ENCODE measurements at regions not wholly inside any gene's neighbourhood (a gene's known extent, or its start where the extent isn't known, plus 50 kb on each side); places are given as distances from the start of the nearest gene placed in this dataset.
"Not testable (repeated sequence)": the region's sequence is repeated elsewhere in the genome, so short reads cannot be mapped to it uniquely, and the experiment has no call there.

DNA sequence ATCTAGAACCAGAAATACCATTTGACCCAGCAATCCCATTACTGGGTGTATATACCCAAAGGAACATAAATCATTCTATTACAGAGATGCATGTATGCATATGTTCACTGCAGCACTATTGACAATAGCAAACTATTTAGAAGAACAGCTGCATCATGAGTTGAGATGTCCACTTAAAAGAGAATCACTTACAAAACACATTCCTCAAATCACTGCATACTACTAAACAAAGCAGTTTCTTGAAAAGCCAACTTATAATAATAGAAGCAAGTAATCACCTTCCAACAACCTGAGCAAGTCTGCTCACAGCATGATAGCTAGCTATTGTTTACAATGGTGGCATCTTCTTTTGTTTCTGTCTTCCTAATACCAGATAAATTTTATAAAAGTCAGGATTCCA, 454.7 kb upstream of the ADAMTS9 start:
- DNase-seq (no peak), ATAC-seq (ENCODE audit: poor library complexity) (no peak)
- intact Hi-C loops (cut with DNase I), result no loop called here

DNA sequence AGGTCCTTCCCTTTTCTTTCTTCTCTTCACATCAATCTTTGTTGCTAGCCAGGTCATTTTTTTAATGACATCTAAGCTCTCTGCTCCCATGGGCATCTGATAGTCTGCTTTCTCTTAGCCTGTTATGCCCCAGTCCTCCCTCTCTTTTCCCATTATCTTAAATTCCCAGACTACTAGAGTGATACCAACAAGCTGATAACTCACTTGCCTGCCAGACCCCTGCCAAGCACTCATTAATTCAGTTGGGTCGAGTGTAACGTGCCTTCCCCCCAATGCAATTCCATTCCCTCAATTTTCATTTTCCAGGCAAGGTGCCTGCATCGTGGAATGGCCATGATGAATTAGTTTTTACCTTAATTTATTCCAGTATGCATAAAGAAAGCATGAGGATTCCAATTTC, 450.8 kb upstream of the ADAMTS9 start:
- DNase-seq, result no peak
- ATAC-seq (ENCODE audit: poor library complexity), result no peak
- intact Hi-C loops (cut with DNase I), result no loop called here

DNA sequence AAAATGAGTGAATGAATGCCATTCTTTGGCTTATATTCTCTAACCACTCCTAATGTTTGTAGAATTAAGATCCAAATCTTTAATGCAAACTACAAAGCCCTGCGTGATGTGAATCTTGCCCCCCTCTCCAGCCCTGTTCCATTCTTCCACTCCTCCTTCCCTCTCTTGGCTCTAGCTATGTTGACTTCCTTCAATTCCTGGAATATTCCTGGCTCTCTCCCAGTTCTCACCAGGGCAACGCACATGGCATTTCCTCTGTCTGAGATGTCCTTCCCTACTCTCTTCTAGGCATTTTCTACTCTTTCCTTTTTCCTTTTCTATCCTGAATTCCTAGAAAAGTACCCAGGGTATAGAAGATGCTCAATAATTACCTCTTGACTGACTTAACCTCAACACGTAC, 446.0 kb upstream of the ADAMTS9 start:
- intact Hi-C loops (cut with DNase I); DNase-seq; ATAC-seq (ENCODE audit: poor library complexity): not testable (repeated sequence)

DNA sequence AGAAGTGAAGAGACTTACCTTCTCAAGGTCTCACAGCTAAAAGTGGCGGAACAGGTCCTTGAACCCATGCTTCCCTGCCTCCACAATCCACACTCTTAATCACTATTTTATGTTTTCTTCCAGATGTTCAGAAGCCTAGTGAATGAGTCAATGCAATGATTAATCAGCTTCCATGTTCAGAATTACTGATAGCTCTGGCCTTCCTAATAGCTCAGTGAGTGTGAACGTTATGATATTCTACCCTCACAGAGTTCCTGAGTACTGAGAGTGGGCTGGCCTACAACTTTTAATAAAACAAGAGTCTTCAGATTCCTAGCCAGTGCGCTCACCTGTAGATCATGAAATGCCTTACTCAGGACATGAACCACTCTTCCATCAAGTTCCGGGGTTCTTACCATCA, 443.0 kb upstream of the ADAMTS9 start:
- intact Hi-C loops (cut with DNase I), result no loop called here
- no peak for DNase-seq
- ATAC-seq (ENCODE audit: poor library complexity), result no peak

DNA sequence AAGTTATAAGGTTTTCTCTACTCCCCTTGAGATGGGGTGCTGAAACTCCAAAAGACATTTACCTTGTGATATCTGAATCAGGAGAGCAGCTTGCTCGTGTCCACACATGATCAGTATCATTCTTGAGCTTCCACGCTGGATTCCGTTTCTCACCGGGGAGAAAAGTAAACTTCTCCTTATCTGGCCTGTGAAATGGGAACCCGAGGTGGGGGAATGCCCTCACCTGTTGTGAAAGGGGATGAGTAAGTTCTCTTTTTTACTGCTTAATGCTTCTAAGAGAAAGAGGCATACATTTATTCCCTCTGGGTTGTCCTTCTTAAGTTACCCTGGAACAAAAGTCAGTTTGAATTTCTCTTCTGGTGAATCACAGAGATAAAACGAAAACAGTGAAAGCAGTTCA, 440.5 kb upstream of the ADAMTS9 start:
- DNase-seq, result no peak
- intact Hi-C loops (cut with DNase I), result no loop called here
- no peak for ATAC-seq (ENCODE audit: poor library complexity)

DNA sequence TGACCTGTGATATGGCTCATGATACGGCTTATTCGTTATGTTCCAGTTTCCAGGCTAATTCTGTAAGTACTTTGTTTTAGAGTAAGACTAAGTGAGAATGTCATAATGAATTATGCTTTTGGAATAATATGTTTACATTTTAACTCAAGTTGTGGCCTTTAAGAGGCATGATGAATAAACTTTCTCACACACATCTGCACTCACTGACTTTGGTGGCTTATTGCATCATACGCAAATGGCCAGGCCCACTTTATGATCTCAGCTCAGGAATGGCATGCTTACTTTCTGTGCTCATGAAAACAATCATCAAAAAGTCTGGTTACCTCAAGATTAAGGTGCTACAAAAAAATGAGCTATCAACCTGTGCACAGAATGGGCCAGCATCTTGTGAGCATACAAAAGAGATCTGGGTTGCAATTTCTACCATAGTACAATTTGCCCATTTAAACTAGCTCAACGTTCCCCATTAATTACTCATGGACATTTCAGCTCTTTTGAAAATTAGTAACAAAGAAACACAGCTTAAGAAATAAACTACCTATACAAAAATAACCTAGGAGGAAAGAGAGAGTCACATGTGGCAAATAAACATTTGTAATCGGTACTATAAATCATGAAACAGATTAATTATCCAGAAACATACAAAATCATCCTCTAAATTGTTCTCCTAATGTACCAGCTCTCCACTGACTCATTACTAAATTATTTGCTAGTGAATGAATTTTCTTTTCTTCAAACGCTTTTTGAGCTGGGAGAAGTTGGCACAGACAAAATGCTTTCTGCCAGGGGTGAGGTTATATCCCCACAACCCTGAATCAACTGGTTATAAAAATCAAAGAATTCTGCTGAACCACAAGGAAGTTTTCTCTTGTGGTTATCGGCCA, 439.0 kb upstream of the ADAMTS9 start:
- intact Hi-C loops (cut with DNase I), result no loop called here
- ATAC-seq (ENCODE audit: poor library complexity) (no peak), DNase-seq (no peak)

DNA sequence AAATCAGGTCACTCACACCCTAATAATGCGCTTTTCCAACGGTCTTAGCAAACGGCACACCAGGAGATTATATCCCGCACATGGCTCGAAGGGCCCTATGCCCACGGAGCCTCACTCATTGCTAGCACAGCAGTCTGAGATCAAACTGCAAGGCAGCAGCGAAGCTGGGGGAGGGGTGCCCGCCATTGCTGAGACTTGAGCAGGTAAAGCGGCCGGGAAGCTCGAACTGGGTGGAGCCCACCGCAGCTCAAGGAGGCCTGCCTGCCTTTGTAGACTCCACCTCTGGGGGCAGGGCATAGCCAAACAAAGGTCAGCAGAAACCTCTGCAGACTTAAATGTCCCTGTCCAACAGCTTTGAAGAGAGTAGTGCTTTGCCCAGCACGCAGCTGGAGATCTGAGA, 432.4 kb upstream of the ADAMTS9 start:
- ATAC-seq (ENCODE audit: poor library complexity); DNase-seq; intact Hi-C loops (cut with DNase I): not testable (repeated sequence)

DNA sequence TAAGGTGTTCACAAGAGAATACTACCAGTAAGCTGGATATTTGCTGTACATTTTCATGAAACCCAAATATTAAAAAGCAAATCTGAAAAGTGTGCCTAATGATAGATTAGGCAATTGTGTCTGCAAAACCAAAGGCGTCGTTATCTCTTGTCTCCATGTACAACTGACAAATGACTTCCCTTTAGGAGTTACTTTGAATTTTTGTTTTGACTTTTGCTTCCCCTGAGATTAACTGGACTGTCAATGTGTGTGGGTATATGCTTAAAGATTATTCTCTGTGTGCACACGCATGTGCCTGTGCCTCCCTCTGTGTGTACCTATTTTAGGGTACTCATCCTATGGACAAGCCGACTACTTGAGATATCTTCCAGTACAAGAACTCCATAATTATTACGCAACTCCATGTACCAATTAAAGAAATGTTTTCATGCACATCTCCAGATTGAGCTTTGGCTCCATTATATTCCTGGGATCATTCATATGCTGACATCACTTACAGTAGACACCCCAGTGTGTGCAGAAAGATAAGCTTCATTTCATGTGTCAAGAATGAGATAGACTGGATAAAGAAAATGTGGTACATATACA, 431.2 kb upstream of the ADAMTS9 start:
- DNase-seq (no peak), ATAC-seq (ENCODE audit: poor library complexity) (no peak)
- intact Hi-C loops (cut with DNase I), result no loop called here

DNA sequence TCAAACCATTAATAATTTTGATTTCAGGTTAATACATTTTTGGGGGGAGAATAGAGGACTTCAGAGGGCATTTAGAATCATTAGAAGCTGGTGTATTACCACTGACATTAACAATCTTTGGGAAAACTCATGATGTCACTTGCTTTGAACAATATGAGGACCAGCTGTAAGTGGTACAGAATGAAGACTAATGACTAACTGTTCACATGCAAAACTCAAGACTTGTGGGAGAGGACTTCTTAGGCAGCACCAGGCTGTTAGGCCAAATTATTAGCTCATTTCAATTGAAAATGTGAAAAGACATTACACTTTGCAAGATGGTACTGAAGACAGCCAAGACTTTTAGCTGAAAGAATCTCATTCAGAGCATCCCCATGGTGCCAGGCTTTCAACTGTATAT, 426.2 kb upstream of the ADAMTS9 start:
- no peak for ATAC-seq (ENCODE audit: poor library complexity)
- DNase-seq, result no peak
- intact Hi-C loops (cut with DNase I), result no loop called here

DNA sequence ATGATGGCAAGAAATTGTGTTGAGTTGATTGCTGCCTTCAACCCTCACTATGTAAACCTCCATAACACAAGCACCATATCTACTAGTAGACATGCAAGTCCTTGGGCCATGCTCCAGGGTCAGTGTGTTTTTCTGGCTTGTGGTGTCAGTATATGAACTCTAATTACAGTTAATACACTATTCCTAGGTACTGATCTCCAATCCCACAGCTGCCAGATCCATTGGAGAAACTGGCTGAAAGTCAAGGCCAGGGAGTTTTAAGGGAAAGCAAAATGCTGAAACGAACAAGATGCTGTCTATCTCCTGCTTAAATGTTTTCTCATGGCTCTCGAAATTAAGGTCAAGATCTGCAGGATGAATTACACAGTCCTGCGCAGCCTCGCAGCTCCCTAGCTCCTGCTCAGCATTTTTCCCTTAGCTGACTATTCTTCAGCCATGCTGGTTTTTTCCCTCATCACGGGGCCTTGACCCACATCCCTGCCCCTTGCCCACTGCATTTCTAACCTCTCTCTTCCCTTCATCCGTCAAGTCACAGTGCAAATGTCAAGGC, 425.0 kb upstream of the ADAMTS9 start:
- intact Hi-C loops (cut with DNase I), result no loop called here
- DNase-seq (no peak), ATAC-seq (ENCODE audit: poor library complexity) (peak; percentile 31)

DNA sequence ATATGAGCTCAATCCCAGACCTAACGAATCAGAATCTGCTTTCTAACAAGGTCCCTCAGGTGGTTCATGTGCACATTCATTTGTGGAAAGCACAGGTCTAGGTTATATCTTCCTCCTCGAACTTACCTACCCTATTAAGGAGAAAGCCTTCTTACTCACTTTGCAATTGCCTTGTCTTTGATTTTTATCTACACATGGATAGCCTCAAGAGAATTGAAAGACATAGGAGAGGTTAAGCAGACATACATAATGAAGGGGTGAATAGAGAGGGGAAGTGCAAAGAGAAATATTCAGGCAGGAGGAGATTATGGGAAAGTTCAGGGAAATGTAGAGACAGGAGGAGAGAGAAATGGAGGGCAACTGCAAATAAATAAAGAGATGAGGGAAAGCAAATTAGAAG, 422.9 kb upstream of the ADAMTS9 start:
- intact Hi-C loops (cut with DNase I), result no loop called here
- DNase-seq, result no peak

DNA sequence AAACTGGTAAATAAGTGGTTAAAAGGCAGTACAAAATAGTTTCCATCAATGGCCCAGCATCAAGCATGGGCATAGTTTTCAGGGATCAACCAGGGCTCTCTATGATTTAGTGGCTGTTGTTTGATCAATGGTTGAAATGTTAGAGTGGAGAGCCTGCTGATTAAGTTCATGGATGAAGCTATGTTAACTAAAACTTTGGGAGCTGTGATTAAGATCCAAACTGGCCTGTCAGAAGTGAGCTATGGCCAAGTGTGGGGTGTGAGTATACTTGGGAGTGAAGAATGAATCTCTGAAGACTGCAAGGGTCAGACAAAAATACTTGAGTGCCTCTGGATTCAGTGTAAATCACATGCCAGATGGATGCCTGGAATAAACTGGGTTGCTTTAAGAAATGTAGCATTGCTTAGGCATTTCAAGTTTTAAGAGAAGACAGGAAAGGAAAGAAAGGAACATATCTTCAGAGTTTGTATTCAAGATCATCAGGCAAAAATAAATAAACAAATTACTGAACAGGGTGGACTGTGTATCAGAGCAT, 422.2 kb upstream of the ADAMTS9 start:
- no peak for DNase-seq
- intact Hi-C loops (cut with DNase I), result no loop called here
- no peak for ATAC-seq (ENCODE audit: poor library complexity)

More for the DNA sequence above, 422.9 kb upstream of the ADAMTS9 start:
- ATAC-seq (ENCODE audit: poor library complexity), result no peak

DNA sequence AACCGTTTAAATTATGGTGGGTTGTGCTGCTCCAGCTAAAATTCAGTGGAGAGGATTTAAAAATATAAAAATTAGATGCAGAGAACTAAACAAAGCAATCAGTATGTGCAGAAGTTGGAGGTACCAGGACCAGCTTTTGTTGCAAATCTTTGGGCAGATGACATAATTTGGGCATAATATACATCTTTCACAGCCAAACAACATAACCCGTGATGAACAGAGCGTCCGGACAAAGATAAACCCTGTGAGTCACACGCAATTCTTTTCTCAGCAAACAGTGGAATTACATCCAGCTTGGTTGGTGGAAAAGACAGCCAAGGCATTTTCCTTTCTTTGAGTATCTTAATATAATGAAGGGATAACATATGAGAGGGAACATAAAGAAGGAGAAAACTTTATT, 419.4 kb upstream of the ADAMTS9 start:
- DNase-seq, result no peak
- no peak for ATAC-seq (ENCODE audit: poor library complexity)
- intact Hi-C loops (cut with DNase I), result no loop called here

DNA sequence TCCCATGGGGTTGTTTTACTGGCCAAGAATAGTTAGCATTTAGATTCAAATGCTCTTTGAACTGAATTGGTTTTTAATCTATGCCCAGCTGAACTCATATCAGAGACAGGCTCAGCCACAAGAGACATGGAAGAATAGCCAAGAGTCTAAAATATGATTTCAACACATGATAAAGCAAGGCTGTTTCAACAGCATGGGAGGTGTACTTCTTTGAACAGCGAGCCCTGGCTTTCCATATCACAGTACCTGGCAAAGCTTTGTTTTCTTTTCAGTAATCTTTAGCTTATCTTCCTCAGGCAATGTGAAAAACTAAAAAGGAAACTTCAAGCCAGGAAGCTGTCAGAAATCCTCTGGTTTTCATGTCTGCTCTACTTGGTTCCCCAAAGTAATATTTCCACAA, 413.6 kb upstream of the ADAMTS9 start:
- DNase-seq, result no peak
- intact Hi-C loops (cut with DNase I), result no loop called here
- no peak for ATAC-seq (ENCODE audit: poor library complexity)

DNA sequence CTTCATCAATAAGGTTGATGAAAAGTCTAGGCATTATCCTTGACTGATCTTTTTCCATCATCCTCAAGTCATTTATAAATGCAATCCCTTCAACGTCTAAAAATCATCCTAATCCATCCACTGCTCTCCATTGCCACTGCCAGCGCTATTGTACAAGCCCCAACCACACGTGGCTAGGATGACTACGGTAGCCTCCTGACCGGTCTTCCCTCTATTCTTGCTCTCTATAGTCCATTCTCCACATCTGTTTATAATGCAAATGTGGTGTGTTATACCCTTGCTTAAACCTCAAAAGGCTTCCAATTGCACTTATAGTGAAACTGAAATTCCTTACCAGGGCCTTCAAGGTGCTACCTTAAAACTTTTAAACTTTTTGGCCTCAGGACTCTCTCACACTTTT, 410.6 kb upstream of the ADAMTS9 start:
- ATAC-seq (ENCODE audit: poor library complexity) (no peak), DNase-seq (no peak)
- intact Hi-C loops (cut with DNase I), result no loop called here

DNA sequence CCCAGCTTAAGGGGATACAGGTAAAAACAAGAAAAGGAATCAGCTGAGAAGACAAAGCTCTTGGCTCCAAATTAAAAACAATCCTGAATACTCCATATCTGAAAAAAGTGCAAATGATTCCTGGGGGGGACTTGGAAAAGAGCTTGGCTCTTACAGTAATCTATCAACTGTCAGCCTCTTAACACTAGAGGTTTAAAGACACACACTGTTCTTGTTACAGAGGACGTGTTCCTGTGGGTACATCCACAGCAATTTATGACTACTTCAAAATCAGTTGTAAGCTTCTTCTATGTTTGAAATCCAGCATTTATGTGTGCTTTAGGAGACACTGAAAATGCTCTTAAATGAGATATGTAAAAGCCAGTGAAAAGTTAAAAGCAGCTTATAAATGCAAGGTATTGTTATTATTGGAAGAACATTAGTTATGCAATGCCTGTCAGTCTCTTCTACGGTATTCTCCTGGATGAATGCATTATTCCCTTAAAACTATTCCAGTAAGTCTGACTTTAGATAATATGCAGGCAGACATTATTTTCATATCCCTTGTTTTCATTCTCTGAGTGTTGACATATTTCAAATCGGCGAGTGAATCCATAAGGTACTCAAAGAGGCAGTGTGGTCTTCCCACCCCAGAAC, 408.4 kb upstream of the ADAMTS9 start:
- ATAC-seq (ENCODE audit: poor library complexity) (peak; percentile 58), DNase-seq (no peak)
- intact Hi-C loops (cut with DNase I), result no loop called here

DNA sequence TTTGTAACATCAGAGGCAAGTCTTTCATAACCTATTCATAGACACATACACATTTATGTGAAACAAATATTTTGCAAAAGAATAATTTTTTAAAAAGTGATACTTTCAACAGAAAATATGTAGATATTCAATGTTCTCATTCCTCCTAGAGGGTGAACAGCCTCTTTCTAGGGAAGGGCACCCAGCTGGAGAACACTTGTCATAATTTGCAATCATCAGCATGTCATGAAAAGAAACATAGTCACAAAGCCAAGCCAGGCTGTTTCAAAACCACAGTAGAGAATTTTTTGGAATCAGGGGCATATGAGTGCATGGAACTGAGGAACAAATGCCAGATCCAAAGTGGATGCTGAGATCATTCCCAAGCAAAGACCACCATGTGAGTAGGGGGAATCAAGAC, 406.9 kb upstream of the ADAMTS9 start:
- intact Hi-C loops (cut with DNase I), result no loop called here
- DNase-seq (no peak), ATAC-seq (ENCODE audit: poor library complexity) (no peak)

DNA sequence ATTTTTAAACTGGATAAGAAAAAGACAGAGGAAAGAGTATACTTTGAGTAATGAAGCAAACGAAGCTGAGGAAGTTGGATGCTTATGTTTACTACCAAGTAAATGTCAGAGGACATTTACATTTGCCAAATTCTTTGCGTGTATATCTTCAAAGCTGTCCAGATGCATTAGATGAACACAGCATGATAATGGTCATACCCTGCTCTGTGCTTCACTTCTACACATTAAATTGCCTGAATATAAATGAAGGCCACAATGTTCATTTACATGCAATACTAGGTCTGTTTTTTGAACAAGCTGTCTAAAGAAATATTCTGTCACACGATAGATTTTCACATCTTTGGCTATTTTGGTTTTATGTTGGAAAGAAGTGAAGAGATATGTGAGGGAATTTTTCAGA, 405.8 kb upstream of the ADAMTS9 start:
- no peak for ATAC-seq (ENCODE audit: poor library complexity)
- intact Hi-C loops (cut with DNase I), result no loop called here
- no peak for DNase-seq

DNA sequence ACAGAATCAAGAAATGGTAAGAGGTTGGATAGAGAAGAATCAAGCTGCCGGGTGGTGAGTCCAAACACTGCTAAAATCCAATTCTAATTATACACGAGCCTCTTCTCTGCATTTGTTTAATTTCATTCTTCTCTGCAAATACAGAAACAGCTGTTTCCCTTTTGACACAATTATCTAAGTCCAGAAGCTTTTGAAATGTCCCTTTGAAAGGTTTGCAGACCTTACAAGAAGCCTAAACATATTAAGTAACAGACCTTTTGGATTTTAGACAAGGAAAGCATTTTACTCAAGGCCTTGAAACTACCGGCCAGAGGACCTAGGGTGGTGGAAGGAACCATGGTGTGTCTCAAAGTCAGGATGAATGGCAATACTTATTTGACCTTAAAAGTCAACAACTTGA, 403.8 kb upstream of the ADAMTS9 start:
- ATAC-seq (ENCODE audit: poor library complexity) (no peak), DNase-seq (no peak)
- intact Hi-C loops (cut with DNase I), result no loop called here

DNA sequence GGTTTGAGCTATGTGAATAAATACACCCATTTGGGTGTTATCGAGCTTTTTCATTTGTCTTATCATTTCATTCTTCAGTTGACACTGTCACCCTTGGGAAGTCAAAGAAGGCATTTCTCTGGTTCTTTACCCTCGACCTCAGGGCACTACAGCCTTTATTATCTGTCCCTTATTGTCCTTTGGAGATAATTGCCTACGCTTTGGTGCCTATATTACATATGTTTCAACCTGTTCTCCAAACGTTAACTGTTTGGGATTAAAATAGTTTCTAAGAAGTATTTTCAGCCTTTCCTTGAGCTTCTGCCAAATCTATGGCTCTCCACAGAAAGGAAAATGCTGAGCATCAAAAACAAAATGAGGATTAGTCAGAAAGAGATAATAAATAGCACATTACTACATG, 395.4 kb upstream of the ADAMTS9 start:
- DNase-seq, result no peak
- ATAC-seq (ENCODE audit: poor library complexity), result no peak
- intact Hi-C loops (cut with DNase I), result no loop called here
